Fibroblast of the aortic adventitia (primary cell): ENCODE measurements at regions not wholly inside any gene's neighbourhood (a gene's known extent, or its start where the extent isn't known, plus 50 kb on each side); places are given as distances from the start of the nearest gene placed in this dataset.
"Not testable (repeated sequence)": the region's sequence is repeated elsewhere in the genome, so short reads cannot be mapped to it uniquely, and the experiment has no call there.

ENCODE experiments used
- DNase-seq: peaks from one replicate; pipeline ENCODE4 v3.0.0-alpha.2; 2010; ENCODE audit warnings: low read depth
- H3K4me3 ChIP-seq: 2 replicates; pipeline ENCODE4 v1.5.1; 2011; ENCODE audit warnings: low read depth, mild to moderate bottlenecking, control low read depth, low read length, moderate library complexity
- CTCF ChIP-seq: IDR thresholded peaks from 2 replicates; pipeline ENCODE4 v1.5.1; 2011; ENCODE audit warnings: mild to moderate bottlenecking, low read length, control low read depth, inconsistent platforms; ENCODE audit not compliant: insufficient read depth

GRCh38 chr22:48819232-48819631 lies 1008.4 kb downstream of the BRD1 start:
- TF ChIP-seq CTCF: no peak
- no peak overlapping the region for H3K4me3 ChIP-seq
- DNase-seq: no peak

- DNase-seq, H3K4me3 ChIP-seq: not testable (repeated sequence)
These were observed 1010.2 kb downstream of the BRD1 start for GRCh38 chr22:48817491-48817890.

- TF ChIP-seq CTCF: no peak
- H3K4me3 ChIP-seq: no peak overlapping the region
- no peak for DNase-seq
These were observed 1015.8 kb downstream of the BRD1 start for GRCh38 chr22:48811885-48812284.

- no peak overlapping the region for H3K4me3 ChIP-seq
- DNase-seq: no peak
- TF ChIP-seq CTCF: no peak
These were observed 1019.4 kb downstream of the BRD1 start for GRCh38 chr22:48808038-48808960.

- no peak overlapping the region for H3K4me3 ChIP-seq
- TF ChIP-seq CTCF: no peak
- no peak for DNase-seq
These were observed 1020.5 kb downstream of the BRD1 start for GRCh38 chr22:48807155-48807554.

GRCh38 chr22:48806227-48806781 lies 1021.4 kb downstream of the BRD1 start:
- no peak for DNase-seq
- no peak overlapping the region for H3K4me3 ChIP-seq
- no peak for TF ChIP-seq CTCF

- no peak for DNase-seq
- TF ChIP-seq CTCF: no peak
- no peak overlapping the region for H3K4me3 ChIP-seq
These were observed 1022.2 kb downstream of the BRD1 start for GRCh38 chr22:48805516-48805915.
